Left ventricle myocardium inferior (tissue), 1 donor: ENCODE measurements at regions not wholly inside any gene's neighbourhood (a gene's known extent, or its start where the extent isn't known, plus 50 kb on each side); places are given as distances from the start of the nearest gene placed in this dataset.
"Not testable (repeated sequence)": the region's sequence is repeated elsewhere in the genome, so short reads cannot be mapped to it uniquely, and the experiment has no call there.

Experiments used
- DNase-seq: peaks from one replicate; pipeline ENCODE4 v3.0.0-alpha.2; 2020
- H3K27ac ChIP-seq: fragments of 200-600 bp; replicated peaks from 2 replicates; pipeline ENCODE4 v1.8.0; 2021
- H3K27me3 ChIP-seq: fragments of 200-600 bp; 2 replicates; pipeline ENCODE4 v1.8.0; 2021; ENCODE audit warnings: low read depth
- H3K36me3 ChIP-seq: fragments of 200-600 bp; 2 replicates; pipeline ENCODE4 v1.8.0; 2021
- H3K4me1 ChIP-seq: fragments of 200-600 bp; 2 replicates; pipeline ENCODE4 v1.8.0; 2021
- H3K4me3 ChIP-seq: fragments of 200-600 bp; 2 replicates; pipeline ENCODE4 v1.8.0; 2021; ENCODE audit warnings: mild to moderate bottlenecking, moderate library complexity
- H3K9me3 ChIP-seq: fragments of 200-600 bp; replicated peaks from 2 replicates; pipeline ENCODE4 v1.8.0; 2021
- intact Hi-C: fragments of 100-400 bp; cut with micrococcal nuclease; formaldehyde crosslinking; loops from one replicate; pipeline ENCODE4 v1.11.0; 2022
- TF ChIP-seq, protein P1 (sequence below): fragments of 200-600 bp; IDR thresholded peaks from 2 replicates; pipeline ENCODE4 v1.8.0; 2021; ENCODE audit warnings: antibody characterized with exemption, mild to moderate bottlenecking, borderline replicate concordance
- donor health status: DM: no; HTN: yes; CAD: no; lungs with severe emphysema.

GRCh38 chr7:150049012-150049655, 175.4 kb downstream of the ATP6V0E2 start:
- H3K36me3 ChIP-seq, H3K9me3 ChIP-seq, intact Hi-C loops: not testable (repeated sequence)
- Histone ChIP-seq H3K27ac (peak overlapping the region; percentile 77), H3K4me1 (peaks cover 20% of the 10 kb centered on the region), H3K4me3 (peak overlapping the region; percentile 68), H3K27me3 (peaks cover 25% of the 10 kb centered on the region)
- TF ChIP-seq, protein P1, sequence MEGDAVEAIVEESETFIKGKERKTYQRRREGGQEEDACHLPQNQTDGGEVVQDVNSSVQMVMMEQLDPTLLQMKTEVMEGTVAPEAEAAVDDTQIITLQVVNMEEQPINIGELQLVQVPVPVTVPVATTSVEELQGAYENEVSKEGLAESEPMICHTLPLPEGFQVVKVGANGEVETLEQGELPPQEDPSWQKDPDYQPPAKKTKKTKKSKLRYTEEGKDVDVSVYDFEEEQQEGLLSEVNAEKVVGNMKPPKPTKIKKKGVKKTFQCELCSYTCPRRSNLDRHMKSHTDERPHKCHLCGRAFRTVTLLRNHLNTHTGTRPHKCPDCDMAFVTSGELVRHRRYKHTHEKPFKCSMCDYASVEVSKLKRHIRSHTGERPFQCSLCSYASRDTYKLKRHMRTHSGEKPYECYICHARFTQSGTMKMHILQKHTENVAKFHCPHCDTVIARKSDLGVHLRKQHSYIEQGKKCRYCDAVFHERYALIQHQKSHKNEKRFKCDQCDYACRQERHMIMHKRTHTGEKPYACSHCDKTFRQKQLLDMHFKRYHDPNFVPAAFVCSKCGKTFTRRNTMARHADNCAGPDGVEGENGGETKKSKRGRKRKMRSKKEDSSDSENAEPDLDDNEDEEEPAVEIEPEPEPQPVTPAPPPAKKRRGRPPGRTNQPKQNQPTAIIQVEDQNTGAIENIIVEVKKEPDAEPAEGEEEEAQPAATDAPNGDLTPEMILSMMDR, result peak; percentile 46
- peak; percentile 37 for DNase-seq

DNA sequence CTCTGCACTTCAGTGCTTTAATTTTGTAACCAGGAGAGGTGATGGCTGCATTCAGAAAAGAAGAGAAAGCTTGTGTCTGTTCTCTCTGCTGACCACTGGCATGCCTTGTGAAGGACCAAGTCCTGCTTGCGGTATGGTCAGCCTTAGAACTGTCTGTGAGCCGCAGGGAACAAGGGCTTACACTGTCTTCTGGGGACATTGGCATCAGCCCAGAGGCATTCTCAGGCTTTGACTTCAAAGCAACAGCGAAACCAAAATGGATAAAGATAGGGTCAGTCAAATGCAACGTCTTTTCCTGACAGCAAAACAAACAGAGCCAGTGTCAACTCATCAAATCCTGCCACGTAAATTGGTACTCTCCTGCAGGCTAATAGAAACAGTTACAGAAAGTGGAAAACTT, 179.6 kb downstream of the ATP6V0E2 start:
- H3K9me3 ChIP-seq, H3K27ac ChIP-seq, H3K4me3 ChIP-seq, H3K36me3 ChIP-seq, H3K4me1 ChIP-seq, intact Hi-C loops, DNase-seq: not testable (repeated sequence)
- peaks cover 41% of the 10 kb centered on the region for H3K27me3 ChIP-seq

DNA sequence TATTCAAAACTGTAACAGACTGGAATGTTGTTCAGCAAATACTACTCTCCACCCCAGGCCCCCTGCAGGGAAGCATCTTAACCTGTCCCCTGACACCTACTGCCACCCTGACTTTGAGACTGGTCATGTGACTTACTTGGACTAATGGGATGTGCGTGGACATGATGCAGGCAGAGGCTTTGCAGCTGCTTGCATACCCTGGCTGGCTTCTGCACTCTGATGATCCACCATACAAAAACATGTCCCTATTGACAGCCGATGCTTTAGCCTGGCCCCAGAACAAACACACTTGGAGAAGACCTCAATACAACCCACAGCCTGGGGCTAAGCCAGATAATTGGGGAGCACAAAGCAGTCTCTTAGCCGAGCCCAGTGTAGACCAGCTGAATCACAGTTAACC, 180.5 kb downstream of the ATP6V0E2 start:
- DNase-seq, H3K9me3 ChIP-seq, intact Hi-C loops, H3K4me3 ChIP-seq, H3K4me1 ChIP-seq, H3K27ac ChIP-seq, H3K36me3 ChIP-seq: not testable (repeated sequence)
- H3K27me3 ChIP-seq, result peaks cover 40% of the 10 kb centered on the region

GRCh38 chr7:150060259-150061221, 186.8 kb downstream of the ATP6V0E2 start:
- peak; percentile 83 for DNase-seq
- TF ChIP-seq, protein P1, result peak; percentile 58
- H3K4me1 ChIP-seq, H3K9me3 ChIP-seq, intact Hi-C loops, H3K27ac ChIP-seq, H3K36me3 ChIP-seq, H3K4me3 ChIP-seq: not testable (repeated sequence)
- peaks cover 34% of the 10 kb centered on the region for H3K27me3 ChIP-seq

DNA sequence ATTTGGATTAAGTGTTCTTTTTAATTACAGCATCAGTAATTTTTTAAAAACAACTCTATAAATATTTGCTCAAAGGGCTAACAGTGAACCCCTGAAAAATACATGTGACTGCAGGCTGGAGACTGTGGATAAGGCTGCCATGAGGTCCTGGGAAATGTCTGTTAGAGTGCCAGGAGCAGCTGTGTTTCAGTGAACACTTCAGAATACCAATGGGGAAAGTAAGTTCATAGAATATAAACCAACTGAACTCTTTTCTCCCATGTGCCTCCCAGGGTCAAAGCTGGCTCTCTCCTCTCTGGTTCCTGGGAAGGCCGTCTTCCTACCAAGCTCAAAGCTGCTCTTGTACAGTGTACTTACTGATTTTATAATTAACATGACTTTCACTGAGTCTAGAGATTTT, 189.4 kb downstream of the ATP6V0E2 start:
- H3K4me1 ChIP-seq, H3K9me3 ChIP-seq, H3K4me3 ChIP-seq, H3K36me3 ChIP-seq, intact Hi-C loops, H3K27ac ChIP-seq, DNase-seq: not testable (repeated sequence)
- H3K27me3 ChIP-seq, result peaks cover 16% of the 10 kb centered on the region

DNA sequence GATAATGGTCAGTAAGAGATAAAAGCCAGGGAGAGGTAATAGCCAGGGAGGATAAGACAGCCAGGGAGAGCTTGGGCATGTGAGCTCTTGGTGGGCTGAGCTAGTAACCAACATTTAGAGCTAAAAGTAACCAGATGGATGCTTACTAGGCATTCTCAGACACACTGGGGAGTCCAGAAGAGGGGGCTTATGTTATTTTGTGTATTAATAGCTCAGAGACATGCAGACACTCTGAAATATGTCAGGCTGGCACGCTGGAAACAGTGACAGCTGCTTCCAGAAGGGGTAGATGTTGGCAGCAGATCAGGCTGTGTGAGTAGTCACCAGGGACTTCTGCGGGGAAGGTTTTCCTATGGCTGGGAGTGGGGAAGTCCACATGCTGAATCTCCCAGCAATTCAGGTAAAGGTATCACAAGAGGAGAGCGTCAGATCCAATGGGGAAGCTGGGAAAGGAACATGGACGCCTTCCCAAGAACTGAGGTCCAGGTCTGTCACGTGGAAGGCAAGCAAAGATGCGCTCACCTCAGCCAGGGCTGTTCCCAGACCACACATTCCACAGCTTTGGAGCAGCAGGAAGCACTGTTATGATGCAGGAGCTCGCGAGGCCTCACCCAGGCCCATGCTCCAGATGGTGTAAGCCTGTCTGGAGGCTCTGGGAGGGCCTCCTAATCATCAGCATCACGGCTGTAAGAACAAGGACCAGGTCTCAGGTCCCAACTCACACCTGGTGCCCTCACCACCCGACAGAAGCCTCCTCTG, 196.0 kb downstream of the ATP6V0E2 start:
- H3K9me3 ChIP-seq, intact Hi-C loops, H3K4me1 ChIP-seq, H3K27me3 ChIP-seq, H3K36me3 ChIP-seq, DNase-seq, H3K4me3 ChIP-seq, H3K27ac ChIP-seq: not testable (repeated sequence)

DNA sequence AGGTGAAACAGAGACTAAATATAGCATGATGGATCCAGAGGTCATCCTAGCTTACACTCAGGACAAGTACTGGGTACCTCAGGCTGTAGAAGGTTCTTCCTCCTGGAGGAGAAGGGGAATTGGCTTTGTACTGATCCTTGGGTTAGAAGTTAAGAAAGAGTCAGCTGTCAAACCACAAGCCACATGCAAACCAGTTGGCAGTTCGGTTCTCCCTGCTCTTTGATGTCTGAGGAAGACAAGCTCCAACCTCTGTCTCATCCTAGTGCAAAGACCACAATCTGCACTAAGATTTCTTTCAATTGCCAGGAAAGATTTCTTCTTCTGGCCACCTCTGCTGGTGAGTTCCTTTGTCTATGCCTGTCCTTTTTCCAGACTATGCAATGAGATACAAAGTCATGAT, 203.8 kb downstream of the ATP6V0E2 start:
- H3K27me3 ChIP-seq, H3K4me3 ChIP-seq, H3K9me3 ChIP-seq, H3K36me3 ChIP-seq, H3K27ac ChIP-seq, H3K4me1 ChIP-seq, DNase-seq, intact Hi-C loops: not testable (repeated sequence)

DNA sequence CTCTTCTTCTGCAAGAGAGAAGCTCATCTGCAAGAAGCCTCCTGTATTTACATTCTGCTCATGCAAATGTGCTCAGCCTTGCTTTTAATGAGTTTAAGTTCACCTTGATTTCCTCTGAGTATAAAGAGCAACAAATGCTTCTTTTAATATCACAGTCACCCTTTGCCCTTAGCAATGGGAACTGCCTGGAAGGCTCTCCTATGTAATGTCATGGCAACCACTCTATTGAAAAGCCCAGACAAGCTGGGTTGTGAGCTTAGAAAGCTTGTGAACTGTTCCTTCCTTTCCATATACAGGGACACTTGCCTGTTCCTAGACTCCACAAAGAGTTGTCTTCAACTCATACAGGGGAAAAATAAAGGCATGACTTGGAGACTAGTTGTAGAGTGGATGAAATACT, 208.1 kb downstream of the ATP6V0E2 start:
- H3K9me3 ChIP-seq, H3K4me1 ChIP-seq, H3K4me3 ChIP-seq, DNase-seq, H3K27ac ChIP-seq, intact Hi-C loops, H3K36me3 ChIP-seq: not testable (repeated sequence)
- H3K27me3 ChIP-seq, result peaks cover 22% of the 10 kb centered on the region

GRCh38 chr7:150084724-150085123, 211.0 kb downstream of the ATP6V0E2 start:
- peaks cover 21% of the 10 kb centered on the region for H3K27me3 ChIP-seq
- H3K4me1 ChIP-seq, H3K27ac ChIP-seq, intact Hi-C loops, DNase-seq, H3K36me3 ChIP-seq, H3K9me3 ChIP-seq, H3K4me3 ChIP-seq: not testable (repeated sequence)

GRCh38 chr7:150087478-150087877, 213.7 kb downstream of the ATP6V0E2 start:
- intact Hi-C loops, H3K36me3 ChIP-seq, H3K9me3 ChIP-seq, DNase-seq, H3K4me1 ChIP-seq, H3K27ac ChIP-seq, H3K4me3 ChIP-seq: not testable (repeated sequence)
- peaks cover 19% of the 10 kb centered on the region for H3K27me3 ChIP-seq

DNA sequence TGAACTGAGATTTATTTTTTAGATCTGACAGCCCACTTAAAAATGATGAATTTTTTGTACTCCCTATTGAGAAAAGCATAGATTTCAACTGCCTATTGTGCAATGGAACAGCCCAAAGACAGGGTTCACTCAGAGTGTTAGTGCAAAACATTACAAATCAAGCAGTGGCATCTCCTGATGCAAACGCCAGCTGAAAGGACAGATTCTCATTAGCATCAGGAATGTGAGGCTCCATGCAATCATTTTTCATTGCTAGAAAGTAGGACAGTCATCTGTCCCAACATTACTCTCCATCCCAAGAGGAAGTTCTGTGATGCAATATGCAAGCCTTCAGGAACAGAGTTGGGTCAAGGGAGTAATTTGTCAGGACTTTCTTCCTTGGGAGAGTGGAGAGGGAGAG, 215.4 kb downstream of the ATP6V0E2 start:
- H3K36me3 ChIP-seq, H3K4me3 ChIP-seq, intact Hi-C loops, H3K4me1 ChIP-seq, H3K27ac ChIP-seq, H3K9me3 ChIP-seq, DNase-seq: not testable (repeated sequence)
- H3K27me3 ChIP-seq, result peaks cover 14% of the 10 kb centered on the region
